Daoy (cell line): ENCODE measurements at regions not wholly inside any gene's neighbourhood (a gene's known extent, or its start where the extent isn't known, plus 50 kb on each side); places are given as distances from the start of the nearest gene placed in this dataset.
"Not testable (repeated sequence)": the region's sequence is repeated elsewhere in the genome, so short reads cannot be mapped to it uniquely, and the experiment has no call there.

Experiments used
- DNase-seq: peaks from one replicate; pipeline ENCODE4 v3.0.0-alpha.2; 2015; ENCODE audit warnings: low read depth

DNA sequence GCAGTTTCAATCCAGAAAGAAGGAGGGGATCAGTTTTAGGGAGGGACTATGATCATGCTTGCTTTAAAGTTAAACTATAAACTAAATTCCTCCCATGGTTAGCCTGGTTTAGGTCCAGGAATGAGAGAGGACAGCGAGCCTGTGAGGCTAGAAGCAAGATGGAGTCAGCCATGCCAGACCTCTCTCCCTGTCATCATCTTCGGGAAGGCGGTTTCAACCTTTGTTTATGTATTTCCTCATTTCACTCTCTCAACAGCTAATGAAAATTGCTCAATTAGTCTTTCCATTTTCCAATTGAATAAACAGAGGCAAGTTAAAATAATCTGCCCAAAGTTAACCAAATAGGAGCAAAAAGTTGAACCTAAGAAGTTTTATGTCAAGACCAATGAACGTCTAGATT lies 201.5 kb downstream of the KCNJ2 start:
- no peak for DNase-seq

DNA sequence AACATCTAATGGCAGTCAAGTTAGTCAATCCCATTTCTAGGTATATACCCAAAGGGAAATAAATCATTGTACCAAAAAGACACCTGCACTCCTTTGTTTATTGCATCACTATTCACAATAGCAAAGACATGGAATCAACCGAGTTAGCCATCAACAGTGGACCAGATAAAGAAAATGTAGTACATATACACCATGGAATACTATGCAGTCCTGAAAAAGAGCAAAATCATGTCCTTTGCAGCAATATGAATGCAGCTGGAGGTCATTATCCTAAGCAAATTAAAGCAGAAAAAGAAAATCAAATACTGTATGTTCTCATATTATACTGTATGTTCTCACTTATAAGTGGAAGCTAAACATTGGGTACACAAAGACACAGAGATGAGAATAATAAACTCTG lies 204.0 kb downstream of the KCNJ2 start:
- DNase-seq: no peak

DNA sequence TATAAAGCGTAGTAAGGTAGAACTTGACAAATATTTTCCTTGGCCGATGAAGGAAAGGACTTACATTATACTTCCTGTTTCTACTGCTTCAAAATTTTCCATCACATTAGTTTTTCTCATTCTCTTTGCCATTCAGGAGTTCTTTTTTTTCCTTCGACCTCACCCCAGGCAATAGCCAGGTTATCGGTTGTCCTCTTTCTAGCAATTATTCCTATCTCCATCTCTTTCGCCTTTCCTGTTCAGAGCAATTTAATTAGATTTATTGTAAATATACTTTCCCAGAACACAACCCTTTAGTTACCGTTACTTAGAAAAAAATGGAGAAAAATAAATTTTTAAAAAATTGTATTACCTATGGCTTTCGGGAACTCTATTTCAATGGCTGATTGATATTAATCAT lies 205.2 kb downstream of the KCNJ2 start:
- DNase-seq: no peak

DNA sequence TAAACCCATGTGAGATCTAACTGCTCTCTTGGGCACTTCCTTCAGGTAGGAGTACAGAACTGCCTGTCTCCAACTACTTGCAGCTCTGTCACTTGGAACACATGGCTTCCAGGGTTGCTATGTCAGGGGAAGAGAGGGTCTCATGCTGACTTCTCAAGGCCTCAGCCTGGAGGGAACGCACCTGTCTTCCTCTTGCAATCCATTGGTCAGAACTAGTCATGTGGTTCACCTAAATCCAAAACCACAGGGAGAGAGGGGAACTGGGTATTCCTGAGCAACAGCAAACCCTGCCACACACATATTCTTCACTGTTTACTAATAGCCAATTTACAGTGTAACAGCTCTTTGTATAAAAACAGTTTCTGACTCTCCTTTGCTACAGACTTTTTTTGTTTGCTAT lies 206.1 kb downstream of the KCNJ2 start:
- DNase-seq: no peak

DNA sequence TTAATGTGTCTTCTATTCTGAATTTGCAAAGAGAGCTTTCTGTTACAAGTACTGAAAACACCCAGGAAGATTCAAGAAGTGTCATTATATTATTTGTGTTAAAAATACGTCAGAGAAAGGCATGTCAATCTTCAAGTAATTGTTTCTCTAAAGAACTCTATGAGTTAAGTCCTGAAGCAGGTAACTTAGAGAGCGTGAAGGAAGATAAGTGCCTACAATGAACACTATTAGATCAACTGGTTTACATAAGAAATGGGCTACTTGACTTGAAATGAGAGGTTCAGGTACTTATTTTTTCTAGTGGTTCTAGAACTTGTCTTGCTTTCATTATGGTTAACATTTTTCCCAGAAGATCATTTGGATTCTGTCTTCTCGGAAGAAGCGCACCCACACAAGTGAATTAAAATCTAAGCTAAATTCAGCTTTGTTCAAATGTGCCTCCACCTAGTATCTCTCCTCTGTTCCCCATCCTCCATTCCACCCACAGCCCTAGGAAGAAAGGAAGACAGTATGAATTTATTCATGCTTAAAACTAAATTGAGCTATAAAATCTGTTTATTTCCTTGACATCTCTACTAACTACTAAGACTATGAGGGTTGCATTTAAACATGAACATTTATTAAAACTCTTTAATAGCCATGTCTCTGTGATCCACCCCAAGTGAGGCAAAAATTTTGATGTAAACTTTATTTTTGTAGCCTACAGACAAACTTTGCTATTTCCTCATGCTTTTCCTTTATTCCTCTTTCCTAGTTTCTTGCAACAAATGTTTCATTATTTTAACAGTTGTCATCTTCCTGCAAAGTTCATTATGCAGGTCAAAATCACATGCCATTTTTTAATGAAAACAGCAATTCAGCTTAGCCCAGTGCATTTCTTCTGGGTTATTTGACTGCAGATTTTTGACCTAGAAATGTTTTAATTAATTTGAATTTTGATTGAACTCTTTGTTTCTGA lies 206.8 kb downstream of the KCNJ2 start:
- no peak for DNase-seq

DNA sequence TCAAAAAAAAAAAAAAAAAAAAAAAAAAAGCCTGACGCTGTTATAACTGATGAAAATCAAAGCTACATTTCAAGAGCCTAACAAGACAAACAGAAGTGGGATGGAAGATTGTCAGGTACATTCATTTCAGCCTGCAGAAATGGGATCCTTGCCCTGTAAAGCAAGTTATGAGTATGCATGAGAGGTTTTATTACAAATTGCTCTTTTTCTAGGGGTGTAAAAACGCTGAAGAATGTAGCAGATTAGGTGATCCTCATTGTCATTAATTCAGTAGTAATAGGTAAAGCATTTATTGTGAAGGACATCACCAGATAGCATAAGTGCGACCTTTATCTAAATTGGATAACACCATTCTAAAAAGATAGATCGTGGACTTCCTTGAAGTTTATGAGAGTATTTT lies 208.3 kb downstream of the KCNJ2 start:
- no peak for DNase-seq

DNA sequence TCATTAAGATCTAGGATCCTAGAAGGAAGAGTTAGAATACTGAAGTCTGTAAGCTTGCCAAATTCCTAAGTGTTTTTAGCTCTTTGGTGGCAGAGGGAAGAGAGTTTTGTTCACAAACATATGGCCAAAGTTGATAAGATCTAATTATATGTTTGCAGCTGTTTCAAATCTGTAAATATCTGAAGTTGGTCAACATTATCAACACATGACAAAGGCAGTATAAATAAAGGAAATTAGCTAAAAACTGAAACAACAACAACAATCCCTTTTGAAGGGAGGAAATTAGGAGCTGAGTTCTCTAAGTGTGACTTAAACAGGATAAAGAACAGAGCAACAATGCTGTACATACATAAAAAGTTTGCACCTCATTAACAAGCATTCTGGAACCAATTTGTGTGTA lies 208.7 kb downstream of the KCNJ2 start:
- DNase-seq: no peak

DNA sequence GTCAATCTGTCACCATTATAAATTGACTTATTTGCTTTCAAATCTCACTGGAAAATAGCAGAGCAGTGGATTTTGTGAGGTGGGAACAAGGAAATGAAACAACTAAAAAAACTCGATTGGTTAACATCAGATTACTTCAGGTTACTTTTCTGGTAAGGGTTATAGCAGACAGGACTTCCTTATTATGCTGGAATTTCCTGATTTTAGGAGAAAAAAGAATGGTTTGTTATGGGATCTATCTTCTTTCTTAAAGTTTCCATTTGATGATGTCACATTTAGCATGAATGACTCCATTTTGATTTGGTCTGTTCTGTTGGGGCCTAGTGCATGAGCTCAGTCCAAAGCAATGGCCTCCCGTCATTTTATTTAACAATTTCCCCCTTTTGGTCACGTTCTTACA lies 210.6 kb downstream of the KCNJ2 start:
- DNase-seq: no peak

DNA sequence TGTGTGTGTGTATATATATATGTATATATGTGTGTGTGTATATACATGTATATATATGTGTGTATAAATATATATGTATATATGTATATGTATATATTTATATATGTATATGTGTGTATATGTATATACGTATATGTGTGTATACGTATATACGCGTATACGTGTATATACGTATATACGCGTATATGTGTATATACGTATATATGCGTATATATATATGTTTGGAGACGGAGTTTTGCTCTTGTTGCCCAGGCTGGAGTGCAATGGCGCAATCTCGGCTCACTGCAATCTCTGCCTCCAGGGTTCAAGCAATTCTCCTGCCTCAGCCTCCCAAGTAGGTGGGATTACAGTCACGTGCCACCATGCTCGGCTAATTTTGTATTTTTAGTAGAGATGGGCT lies 212.6 kb downstream of the KCNJ2 start:
- not testable (repeated sequence) for DNase-seq

DNA sequence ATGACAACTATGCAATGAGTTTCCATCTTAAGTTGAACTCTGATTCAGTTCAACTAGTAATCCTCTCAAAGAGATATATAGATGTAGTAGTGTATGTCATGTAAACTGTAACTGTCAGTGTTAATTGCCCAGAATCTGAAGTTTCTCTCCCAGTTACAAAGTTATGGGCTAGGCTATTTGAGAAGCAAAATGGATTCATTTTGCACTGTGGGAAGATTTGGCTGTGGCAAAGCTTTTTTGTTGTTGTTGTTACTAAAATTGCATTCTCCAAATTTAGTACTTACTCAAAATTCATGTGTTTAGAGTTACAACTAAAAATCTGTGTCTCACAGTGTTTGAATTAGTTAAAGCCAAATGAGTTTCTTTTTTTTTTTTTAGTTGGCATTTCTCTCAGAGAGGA lies 219.0 kb downstream of the KCNJ2 start:
- DNase-seq: no peak

DNA sequence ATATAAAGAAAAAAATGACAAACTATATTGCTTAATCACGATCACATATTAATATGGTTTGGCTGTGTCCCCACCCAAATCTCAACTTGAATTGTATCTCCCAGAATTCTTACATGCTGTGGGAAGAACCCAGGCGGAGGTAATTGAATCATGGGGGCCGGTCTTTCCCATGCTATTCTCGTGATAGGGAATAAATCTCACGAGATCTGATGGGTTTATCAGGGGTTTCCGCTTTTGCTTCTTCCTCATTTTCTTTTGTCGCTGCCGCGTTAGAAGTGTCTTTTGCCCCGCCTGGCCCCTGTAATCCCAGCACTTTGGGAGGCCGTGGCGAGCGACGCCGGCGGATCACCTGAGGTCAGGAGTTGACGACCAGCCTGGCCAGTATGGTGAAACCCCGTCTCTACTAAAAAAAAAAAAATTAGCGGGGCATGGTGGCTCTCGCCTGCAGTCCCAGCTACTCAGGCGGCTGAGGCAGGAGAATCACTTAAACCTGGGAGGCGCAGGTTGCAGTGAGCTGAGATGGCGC lies 220.0 kb downstream of the KCNJ2 start:
- not testable (repeated sequence) for DNase-seq

DNA sequence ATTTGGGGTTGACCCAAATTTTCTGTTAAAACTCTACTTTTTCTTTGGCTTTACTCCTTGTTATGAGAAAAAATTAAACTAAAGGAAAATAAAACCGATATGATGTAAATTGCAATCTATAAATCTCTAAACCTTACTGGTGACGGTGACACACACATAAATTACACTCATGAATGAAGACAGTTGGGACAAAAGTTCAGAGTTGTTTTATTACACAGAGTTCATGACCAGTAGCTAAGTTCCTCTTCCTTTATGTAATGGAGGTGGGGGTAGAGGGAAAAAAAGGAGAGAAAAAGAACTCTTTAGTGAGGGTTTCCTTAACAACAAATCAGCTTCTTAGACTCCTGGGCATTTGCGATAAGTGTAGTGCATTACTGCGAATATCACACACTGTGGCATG lies 220.7 kb downstream of the KCNJ2 start:
- no peak for DNase-seq

DNA sequence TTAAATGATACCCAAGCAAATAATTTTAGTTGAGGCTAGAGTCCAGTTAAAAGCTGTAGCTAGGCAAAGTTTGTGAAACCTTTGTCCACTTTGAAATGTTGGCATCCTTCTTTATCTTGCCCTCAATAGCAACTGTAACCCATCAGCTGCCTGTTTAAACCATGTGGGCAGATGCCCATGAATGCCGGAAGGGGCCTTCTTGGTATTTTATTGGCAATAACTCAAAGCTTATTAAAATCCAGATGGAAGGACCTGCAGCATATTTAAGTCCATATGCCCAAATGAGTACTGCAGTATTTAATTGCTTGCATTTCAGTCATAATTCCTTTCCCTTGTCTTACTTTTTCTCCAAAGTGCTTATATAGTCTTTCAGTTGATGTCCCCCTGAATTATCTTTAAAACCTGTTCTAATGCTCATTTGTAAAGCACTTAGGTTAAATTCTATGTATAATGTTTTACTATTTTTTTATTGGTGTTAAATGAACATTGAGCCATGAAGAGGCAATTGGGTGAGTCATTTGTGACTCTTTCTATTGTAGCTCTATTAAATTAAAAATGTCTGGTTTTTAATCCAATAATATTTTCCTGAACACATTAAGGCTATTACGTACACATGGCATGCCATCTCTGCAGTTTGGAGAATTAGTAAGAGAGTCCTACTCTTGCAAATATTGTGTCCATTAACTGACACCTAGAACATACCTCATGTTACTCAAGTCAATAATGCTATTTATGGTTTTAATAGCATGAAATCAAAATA lies 225.3 kb downstream of the KCNJ2 start:
- DNase-seq: no peak

DNA sequence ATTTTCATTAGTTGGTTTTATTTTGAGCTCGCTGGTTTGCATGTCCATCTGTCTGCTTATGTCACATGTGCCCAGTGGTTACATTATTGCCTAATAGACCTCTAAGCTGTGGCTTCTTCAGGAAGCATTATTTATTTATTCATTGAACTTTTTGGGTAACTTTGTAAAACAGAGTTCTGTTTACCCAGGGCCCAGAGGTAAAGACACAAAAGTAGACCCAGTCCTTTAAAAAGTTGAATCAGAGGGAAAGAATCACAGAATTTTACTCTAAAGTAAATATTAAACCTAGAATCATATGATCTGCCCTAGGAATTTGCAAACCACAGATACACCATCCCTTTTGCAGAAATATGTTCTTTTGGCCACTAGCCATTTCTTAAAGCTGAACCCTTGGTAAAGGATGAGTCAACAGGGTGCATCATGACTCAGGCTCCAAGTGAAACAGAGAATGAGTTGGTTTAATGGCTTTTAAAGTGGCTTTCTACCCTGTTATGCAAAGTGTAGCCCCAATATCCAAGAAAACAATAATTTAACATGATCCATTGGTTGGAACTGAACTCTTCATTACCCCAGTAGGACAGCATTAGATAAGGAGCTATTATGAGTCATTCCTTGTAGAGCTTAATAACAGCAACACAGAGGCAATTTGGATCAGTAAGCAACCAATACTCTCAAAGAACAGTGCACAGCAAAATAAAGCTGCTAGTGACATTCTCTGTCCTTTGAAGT lies 236.3 kb downstream of the KCNJ2 start:
- peak; percentile 63 for DNase-seq

DNA sequence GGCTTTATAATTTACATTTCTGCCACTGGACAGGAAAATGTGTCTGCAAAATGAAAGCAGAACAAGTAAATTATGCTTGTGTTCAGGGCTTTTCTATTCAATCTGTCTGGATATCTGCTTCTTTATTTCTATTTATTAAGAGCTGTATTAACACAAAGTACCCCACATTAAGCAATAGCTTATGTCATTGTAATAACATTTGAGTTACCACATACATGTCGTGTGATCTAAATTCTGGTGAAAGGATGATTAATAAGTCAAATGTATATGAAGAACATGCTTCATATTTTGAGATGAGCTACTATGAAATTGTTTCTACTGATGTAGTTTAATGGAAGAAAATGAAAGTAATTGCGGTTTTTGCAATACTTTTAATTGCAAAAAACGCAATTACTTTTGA lies 238.2 kb downstream of the KCNJ2 start:
- no peak for DNase-seq

DNA sequence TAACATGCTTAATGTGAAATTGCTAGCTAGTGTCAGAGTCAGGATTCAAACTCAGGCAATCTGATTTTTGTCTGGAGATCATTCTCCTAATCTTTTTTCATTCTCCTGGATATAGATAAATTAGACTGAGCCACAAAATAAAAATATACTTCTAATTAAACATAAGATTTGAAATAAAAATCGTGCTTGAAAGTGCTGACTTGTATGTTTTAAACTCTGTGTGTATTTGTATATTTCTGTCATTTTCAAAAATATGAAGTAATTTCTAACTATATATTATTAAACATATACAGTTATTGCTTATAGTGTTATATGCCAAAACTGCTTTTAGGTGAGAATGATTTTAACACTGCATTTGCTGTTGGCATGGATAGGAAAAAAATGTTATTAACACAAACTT lies 239.4 kb downstream of the KCNJ2 start:
- no peak for DNase-seq

DNA sequence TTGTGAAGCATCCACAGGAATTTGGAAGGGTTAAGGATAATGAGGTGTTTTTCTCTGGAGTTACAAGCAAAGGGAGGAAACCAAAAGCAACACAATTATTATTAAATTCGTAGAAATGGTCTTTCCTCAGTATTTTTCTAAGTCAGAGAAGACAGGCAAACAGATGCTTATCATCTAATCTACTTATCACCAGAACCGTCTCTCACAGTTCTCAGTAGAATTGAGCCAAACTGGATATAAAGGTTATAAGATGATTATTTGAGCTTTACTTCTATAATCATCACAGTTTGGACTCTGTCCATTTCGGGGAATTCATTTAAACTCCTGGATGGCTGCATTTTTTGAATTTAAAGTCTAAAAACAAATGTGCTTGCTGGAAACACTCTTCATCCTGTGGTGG lies 245.0 kb downstream of the KCNJ2 start:
- no peak for DNase-seq

DNA sequence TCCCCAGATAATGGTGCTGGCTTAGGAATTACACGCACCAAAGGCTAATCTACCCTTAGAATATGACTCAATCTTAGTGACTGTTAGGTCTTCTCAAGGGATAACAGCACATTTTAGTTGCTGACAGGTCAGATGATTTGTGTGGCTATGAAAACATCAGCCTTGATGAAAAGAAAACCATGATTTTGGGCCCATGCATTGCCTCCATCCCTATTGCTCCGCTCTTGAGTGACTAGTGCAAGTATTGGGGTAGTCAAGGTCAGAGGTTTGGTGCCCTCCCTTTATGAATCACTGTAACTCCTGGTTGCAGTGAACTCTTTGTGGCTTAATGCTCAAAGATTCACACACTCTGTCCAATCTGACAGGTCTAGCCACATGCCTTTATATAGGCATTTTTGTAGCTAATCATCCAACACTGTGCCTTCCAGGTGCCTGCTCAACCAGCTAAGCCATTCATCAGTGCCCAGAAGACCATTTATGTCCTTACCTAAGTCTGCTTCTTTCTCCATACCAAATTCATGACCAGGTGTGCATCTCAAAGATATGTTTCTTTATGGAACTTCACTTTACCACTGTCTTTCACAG lies 251.6 kb downstream of the KCNJ2 start:
- DNase-seq: no peak

DNA sequence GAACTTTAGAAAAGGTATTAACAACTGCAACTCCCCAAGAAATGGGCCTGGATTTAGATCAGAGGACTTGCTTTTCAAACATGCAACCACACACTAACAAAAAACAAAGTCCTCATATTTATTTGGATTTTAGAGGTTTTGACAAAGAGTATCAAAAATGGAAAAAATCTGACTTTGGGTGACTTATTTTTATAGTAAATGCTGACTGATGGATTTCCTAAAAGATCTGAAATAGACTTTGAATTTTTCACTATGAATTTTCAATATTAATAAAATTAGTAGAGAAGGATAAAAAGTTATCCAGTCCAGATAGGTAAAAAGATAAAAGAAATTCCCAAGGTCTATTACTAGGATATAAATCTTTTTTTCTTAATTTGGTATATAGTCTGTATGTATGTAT lies 253.5 kb downstream of the KCNJ2 start:
- DNase-seq: no peak

DNA sequence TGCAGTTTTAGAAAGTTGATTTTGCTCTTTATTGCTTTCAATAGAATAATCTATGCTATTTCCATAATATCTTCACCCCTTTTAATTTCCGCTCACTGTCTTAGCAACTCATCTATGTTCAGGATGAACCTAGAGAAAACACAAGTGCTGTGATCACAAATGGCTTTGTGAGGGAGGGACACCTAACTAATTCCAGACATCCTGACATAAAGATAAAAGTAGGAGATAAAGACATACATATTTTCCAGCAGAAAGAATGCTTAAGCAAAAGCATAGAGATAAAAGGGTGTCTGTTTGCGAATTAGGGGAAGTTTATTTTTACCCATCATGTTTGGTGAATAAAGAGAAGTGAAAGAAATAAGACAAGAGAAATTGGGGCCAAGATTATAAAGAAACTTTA lies 254.2 kb downstream of the KCNJ2 start:
- DNase-seq: no peak

DNA sequence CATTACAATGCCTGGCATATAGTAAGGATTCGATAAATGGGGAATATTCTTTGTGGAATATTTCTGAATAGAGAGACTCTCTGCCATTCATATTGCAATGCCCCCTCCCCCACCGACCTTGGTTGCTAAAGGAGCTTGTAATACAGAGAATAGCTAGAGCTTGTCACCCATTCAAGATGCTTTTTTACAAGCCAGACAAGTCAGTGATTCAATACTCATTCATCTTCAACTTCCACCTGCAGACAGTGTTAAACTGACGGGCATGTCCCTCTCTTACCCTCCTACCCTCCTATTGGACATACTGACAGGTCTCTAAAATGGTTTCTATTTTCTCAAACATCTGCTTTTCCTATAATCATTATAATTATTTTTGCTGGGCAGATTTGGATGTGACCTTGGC lies 257.4 kb downstream of the KCNJ2 start:
- DNase-seq: no peak
